Gastrocnemius medialis (tissue), 4 donors: ENCODE measurements at regions not wholly inside any gene's neighbourhood (a gene's known extent, or its start where the extent isn't known, plus 50 kb on each side); places are given as distances from the start of the nearest gene placed in this dataset.

Source experiments
- POLR2A ChIP-seq, 2 donors: fragments of 450-650 bp; IDR thresholded peaks; one replicate each; pipeline ENCODE4 v1.6.1; 2017; ENCODE audit warnings: antibody characterized with exemption in 2 of 2, mild to moderate bottlenecking in 2 of 2, moderate library complexity in 2 of 2
- TF ChIP-seq, protein P1 (sequence below), 5 experiments: fragments of 450-650 bp in 3 of 5; fragments of 200-600 bp in 2 of 5; sonication (generic) in 2 of 5; IDR thresholded peaks in 4 of 5; conservative IDR thresholded peaks in 1 of 5; 1 replicate in 4 of 5; 2 replicates in 1 of 5; pipeline ENCODE4 v1.5.1; 2016 to 2019; ENCODE audit warnings: antibody characterized with exemption in 5 of 5, mild to moderate bottlenecking in 3 of 5, moderate library complexity in 3 of 5

DNA sequence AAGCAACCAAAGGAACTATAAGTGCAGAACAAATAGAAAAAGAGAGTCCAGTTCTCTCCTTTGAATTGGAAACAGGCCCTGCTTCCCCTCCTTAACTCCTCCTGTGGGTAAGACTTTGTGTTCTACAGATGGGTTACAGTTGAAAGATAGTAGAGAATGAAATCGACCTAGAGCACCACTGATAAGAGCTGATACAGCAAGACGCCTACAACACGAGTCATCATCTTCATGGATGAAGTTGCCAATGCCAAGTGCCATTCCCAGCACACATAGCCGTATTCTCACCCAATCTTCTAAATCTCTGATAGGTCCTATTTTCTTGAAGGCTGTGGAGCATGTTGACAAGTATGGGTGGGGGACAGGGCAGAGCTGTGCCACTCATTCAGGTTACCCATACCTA, 99.8 kb upstream of the CAMK1G start:
- TF ChIP-seq, protein P1, sequence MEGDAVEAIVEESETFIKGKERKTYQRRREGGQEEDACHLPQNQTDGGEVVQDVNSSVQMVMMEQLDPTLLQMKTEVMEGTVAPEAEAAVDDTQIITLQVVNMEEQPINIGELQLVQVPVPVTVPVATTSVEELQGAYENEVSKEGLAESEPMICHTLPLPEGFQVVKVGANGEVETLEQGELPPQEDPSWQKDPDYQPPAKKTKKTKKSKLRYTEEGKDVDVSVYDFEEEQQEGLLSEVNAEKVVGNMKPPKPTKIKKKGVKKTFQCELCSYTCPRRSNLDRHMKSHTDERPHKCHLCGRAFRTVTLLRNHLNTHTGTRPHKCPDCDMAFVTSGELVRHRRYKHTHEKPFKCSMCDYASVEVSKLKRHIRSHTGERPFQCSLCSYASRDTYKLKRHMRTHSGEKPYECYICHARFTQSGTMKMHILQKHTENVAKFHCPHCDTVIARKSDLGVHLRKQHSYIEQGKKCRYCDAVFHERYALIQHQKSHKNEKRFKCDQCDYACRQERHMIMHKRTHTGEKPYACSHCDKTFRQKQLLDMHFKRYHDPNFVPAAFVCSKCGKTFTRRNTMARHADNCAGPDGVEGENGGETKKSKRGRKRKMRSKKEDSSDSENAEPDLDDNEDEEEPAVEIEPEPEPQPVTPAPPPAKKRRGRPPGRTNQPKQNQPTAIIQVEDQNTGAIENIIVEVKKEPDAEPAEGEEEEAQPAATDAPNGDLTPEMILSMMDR (IDR thresholded peaks at IDR 0.05 in 4 of 5, conservative IDR thresholded peaks at IDR 0.05 in 1 of 5): no peak
- TF ChIP-seq POLR2A (IDR thresholded peaks at IDR 0.05): no peak
